ENCODE measurements at regions not wholly inside any gene's neighbourhood (a gene's known extent, or its start where the extent isn't known, plus 50 kb on each side); places are given as distances from the start of the nearest gene placed in this dataset.
"Not testable (repeated sequence)": the region's sequence is repeated elsewhere in the genome, so short reads cannot be mapped to it uniquely, and the experiment has no call there.

DNA sequence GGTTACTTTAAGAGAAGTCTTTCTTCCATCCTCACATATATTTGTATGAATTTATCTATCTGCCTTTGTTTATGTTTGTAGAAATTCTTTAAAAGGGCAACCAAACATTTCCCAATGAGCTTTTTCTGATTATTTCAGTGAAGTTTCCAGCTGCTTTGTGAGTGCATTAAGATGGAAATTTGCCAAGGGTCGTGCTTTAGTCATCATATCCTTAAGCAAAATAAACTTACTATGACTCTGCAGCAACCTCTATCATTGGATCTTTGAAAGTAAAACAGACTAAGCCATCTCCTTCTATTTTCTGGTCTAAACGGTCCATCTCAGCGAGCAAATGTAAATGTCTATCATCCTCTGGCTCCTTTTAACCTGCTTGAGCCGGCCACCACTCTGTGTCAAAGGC, 489.3 kb downstream of the SOX11 start:
- Mint-ChIP-seq H3K4me1 (ENCODE audit: low read depth) (no peaks in the 10 kb centered on the region), H3K36me3 (ENCODE audit: insufficient read depth in 2 of 2) (no peaks in the 10 kb centered on the region)

DNA sequence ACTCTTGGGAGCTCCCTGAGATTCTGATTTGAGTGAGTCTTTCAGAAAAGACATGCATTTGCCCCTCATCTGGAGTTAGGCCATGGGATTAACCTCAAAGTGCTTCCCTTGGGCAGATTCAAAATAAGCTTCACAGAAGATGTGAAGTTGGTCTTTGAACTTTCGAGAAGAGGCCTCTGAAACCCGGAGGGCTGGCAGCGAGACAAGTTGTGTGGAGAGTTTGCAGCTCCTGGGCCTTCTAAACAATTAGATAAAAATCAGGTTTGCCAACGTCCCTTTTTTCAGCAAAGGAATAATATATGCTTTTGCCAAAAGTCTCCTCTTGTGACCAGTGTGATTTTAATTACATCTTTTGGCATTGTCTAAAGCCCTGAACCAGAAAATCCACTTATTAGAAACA, 489.7 kb downstream of the SOX11 start:
- ATAC-seq (replicated peaks in 1 of 2) (no peak), DNase-seq (no peak)
- Mint-ChIP-seq H3K36me3 (ENCODE audit: insufficient read depth in 2 of 2) (no peaks in the 10 kb centered on the region), H3K4me3 (no peak overlapping the region), H3K4me1 (ENCODE audit: low read depth) (no peaks in the 10 kb centered on the region), H3K9me3 (no peaks in the 10 kb centered on the region), H3K27ac (no peak overlapping the region), H3K27me3 (ENCODE audit: low read depth) (no peaks in the 10 kb centered on the region)

More for the DNA sequence above, 489.3 kb downstream of the SOX11 start:
- no peak overlapping the region for H3K27ac Mint-ChIP-seq
- DNase-seq, result no peak
- no peaks in the 10 kb centered on the region for H3K9me3 Mint-ChIP-seq
- H3K4me3 Mint-ChIP-seq, result no peak overlapping the region
- no peak for ATAC-seq (replicated peaks in 1 of 2)
- no peaks in the 10 kb centered on the region for H3K27me3 Mint-ChIP-seq (ENCODE audit: low read depth)

DNA sequence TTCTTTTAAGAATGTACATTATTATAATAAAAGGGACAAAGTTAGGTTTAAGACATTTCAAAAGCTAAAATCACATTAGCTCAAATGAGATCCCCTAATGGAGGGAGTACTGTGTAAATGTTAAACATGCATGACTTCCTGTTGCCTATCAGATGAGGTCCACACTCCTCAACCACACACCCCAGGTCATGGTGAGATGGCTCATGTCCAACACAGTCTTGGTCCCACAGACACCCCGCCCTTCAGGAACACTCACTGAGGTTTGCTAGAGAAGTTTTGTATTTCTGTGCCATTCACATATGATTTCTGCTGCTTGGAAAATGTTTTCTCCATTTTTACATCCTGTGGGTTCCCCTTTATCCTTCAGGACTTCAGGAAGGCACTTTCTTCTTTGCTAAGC, 491.0 kb downstream of the SOX11 start:
- H3K27ac Mint-ChIP-seq, result no peak overlapping the region
- no peaks in the 10 kb centered on the region for H3K27me3 Mint-ChIP-seq (ENCODE audit: low read depth)
- no peak for DNase-seq
- no peak overlapping the region for H3K4me3 Mint-ChIP-seq
- no peaks in the 10 kb centered on the region for H3K36me3 Mint-ChIP-seq (ENCODE audit: insufficient read depth in 2 of 2)
- H3K9me3 Mint-ChIP-seq, result no peaks in the 10 kb centered on the region
- no peaks in the 10 kb centered on the region for H3K4me1 Mint-ChIP-seq (ENCODE audit: low read depth)
- no peak for ATAC-seq (replicated peaks in 1 of 2)

DNA sequence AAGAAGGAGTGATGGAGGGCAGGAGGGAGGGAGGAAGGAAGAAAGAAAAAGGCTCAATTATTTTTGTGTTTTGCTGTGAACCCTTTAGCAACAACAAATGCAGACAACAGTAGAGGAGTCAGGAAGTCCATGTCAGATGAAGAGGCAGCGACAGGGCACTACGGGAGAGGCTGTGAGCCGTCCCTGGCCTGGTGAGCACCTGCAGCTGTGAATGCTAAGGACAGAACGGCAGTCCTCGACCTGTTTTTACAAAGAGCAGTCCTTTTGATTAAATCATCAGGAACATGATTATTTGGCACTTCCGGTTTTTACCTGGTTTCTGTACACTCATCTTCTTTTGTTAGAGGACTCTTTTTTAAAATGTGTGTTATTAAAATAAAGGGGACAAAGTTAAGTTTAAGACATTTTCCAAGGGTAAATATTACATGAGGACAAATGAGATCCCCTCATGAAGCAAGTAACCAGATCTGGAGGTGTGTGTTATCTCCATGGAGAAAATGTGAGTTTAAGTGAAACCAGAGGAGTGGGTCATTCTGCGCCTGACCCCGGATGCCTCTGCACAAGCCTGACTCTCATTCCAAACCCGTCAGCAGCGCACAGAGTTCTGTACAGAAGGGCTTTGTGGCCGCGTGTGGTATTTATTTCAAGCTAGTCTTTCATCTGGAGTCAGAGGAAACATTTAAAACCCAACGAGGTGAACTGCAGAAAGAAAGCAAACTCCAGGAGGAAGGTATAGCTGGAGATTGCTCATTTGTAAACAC, 492.5 kb downstream of the SOX11 start:
- peaks cover 2 to 5% of the 10 kb centered on the region in 2 donors for H3K9me3 Mint-ChIP-seq

DNA sequence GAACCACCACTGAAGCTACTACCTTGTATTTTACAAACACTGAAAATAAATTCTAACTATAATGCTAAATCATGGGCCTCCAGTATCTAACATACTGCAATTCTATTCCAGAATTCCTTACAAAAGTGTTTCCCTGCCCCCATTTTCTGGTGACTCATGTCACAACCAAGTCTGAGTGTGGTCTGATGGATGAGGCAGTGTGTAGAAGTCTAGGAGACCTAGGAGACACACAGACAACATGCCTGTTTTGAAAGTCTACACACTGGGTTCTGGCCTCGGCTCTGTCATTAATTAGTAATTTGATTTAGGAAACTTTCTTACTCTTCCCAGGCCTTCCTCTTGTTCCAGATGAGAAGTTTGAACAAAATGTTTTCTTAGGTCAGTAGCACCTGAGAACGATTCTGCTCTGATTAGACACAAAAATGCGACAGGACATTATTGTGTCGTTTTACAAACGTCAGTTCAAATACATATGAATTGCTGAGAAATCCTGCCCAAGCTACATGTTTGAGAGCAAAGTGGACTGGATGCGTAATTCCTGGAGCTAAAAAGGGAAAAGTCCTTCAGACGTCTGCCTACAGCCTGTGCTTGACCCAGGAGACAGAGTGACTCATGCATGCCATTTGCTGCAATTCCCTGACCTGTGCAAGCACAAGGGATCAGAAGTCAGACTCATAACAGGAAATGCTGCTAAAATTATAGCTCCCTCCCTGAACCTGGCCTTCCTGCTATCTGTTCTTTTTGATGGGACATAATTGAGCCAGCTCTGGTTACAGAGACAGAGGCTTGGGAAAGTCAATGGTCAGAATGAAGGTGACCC, 494.4 kb downstream of the SOX11 start:
- Mint-ChIP-seq H3K27ac (no peak overlapping the region), H3K9me3 (peaks cover 2 to 10% of the 10 kb centered on the region in 2 donors), H3K36me3 (ENCODE audit: insufficient read depth in 2 of 2) (no peaks in the 10 kb centered on the region), H3K4me3 (no peak overlapping the region), H3K4me1 (ENCODE audit: low read depth) (no peaks in the 10 kb centered on the region), H3K27me3 (ENCODE audit: low read depth) (no peaks in the 10 kb centered on the region)
- ATAC-seq (replicated peaks in 1 of 2) (no peak), DNase-seq (no peak)

More for the DNA sequence above, 492.5 kb downstream of the SOX11 start:
- Mint-ChIP-seq H3K27me3 (ENCODE audit: low read depth) (no peaks in the 10 kb centered on the region), H3K4me1 (ENCODE audit: low read depth) (no peaks in the 10 kb centered on the region), H3K27ac (no peak overlapping the region), H3K36me3 (ENCODE audit: insufficient read depth in 2 of 2) (no peaks in the 10 kb centered on the region), H3K4me3 (no peak overlapping the region)
- ATAC-seq (replicated peaks in 1 of 2), result no peak
- no peak for DNase-seq

DNA sequence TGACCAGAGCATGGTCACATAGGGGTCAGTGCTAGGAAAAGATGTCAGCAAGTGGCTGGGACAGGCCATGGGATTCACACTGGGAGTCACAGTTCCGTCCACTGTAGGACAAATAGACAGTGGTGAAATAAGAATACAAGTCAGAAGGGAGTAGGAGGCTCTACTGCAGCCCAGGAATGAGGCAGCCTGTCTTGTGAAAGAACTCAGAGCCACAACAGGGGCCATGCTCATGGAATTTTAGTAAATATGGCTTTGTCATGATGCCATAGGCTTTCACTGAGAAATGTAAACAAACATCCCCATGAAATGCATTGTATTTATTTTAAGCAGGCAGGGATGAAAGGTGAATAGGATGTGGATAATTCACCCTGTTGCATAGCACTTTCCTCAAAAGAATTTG, 504.3 kb downstream of the SOX11 start:
- no peaks in the 10 kb centered on the region for H3K36me3 Mint-ChIP-seq (ENCODE audit: insufficient read depth in 2 of 2)
- ATAC-seq (replicated peaks in 1 of 2), result no peak
- H3K4me3 Mint-ChIP-seq, result no peak overlapping the region
- H3K9me3 Mint-ChIP-seq, result peaks cover 1 to 7% of the 10 kb centered on the region in 2 donors
- H3K27me3 Mint-ChIP-seq (ENCODE audit: low read depth), result no peaks in the 10 kb centered on the region
- no peaks in the 10 kb centered on the region for H3K4me1 Mint-ChIP-seq (ENCODE audit: low read depth)
- no peak for DNase-seq
- H3K27ac Mint-ChIP-seq, result no peak overlapping the region

DNA sequence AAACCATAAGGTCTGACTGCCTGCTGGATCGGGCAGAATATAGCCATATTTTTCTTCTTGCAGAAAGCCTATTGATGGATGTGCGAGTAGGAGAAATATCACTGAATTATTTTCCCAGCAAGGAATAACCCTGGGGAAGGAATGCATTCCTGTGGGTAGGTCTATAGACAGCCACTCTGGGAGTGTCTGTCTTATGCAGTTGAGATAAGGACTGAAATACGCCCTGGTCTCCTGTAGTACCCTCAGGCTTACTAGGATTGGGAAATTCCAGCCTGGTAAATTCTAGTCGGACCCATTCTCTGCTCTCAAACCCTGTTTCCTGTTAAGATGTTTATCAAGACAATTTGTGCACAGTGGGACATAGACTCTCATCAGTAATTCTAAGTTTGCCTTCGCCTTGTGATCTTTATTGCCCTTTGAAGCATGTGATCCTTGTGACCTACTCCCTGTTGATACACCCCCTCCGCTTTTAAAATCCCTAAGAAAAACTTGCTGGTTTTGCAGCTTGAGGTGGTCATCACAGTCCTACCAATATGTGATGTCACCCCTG, 506.3 kb downstream of the SOX11 start:
- not testable (repeated sequence) for DNase-seq; H3K36me3 Mint-ChIP-seq (ENCODE audit: insufficient read depth in 2 of 2); H3K27me3 Mint-ChIP-seq (ENCODE audit: low read depth); H3K4me1 Mint-ChIP-seq (ENCODE audit: low read depth); H3K27ac Mint-ChIP-seq; H3K4me3 Mint-ChIP-seq; H3K9me3 Mint-ChIP-seq; ATAC-seq (replicated peaks in 1 of 2)

DNA sequence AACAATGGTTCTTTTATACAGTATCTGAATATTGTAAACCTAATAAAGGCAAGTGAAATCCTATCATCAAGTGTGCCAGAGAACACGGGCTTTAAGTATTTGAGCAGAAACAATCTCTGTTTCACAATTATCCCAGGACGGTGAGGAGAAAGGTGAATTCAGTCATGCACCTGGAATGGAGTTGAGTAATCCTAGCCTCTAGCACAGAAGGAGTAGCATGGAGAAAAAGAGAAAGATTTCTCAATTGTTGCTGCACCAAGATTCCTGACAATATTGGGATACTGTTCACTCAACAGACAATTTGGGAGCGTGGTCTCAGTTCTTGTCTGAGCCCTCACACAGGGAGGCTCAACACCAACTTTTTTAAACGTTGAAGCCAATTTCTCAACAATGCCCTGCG, 510.6 kb downstream of the SOX11 start:
- H3K4me3 Mint-ChIP-seq, result no peak overlapping the region

DNA sequence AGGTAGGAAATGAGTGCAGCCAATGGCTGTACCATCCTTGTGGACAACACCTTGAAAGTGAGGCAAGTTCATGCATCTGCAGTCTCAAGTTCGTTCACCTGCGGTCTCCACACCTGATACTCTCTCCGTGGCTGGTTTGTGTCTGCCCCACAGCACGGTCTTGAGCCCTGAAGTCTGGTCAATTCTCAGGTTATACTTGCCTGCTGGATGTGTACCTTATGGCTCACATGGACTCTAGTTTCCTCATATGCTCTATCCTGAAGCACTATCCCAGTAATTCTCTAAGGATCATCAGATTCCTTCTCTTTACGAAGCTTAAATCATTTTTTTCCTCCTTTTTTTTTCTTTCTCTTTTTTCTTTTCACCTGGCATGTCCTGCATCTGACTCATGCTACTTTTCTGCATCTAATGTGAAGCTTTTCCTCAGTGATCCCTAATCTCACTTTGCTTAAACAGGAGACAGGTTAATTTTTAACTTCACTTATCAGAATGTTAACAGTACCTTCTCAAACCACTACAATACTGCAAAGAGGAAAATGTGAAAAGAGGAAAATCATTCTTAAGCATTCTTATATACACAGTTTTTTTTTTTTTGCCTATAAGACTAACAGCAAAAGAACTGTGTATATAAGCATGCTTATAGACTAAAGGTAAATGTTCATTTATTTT, 511.2 kb downstream of the SOX11 start:
- Mint-ChIP-seq H3K9me3 (peaks cover 1 to 4% of the 10 kb centered on the region in 2 donors), H3K4me1 (ENCODE audit: low read depth) (no peaks in the 10 kb centered on the region), H3K27ac (no peak overlapping the region), H3K36me3 (ENCODE audit: insufficient read depth in 2 of 2) (no peaks in the 10 kb centered on the region), H3K27me3 (ENCODE audit: low read depth) (no peaks in the 10 kb centered on the region), H3K4me3 (no peak overlapping the region)
- ATAC-seq (replicated peaks in 1 of 2) (no peak), DNase-seq (no peak)

More for the DNA sequence above, 510.6 kb downstream of the SOX11 start:
- H3K36me3 Mint-ChIP-seq (ENCODE audit: insufficient read depth in 2 of 2), result no peaks in the 10 kb centered on the region
- DNase-seq (no peak), ATAC-seq (replicated peaks in 1 of 2) (no peak)
- peaks cover 1 to 6% of the 10 kb centered on the region in 2 donors for H3K9me3 Mint-ChIP-seq
- H3K27me3 Mint-ChIP-seq (ENCODE audit: low read depth), result no peaks in the 10 kb centered on the region
- no peak overlapping the region for H3K27ac Mint-ChIP-seq
- H3K4me1 Mint-ChIP-seq (ENCODE audit: low read depth), result no peaks in the 10 kb centered on the region

DNA sequence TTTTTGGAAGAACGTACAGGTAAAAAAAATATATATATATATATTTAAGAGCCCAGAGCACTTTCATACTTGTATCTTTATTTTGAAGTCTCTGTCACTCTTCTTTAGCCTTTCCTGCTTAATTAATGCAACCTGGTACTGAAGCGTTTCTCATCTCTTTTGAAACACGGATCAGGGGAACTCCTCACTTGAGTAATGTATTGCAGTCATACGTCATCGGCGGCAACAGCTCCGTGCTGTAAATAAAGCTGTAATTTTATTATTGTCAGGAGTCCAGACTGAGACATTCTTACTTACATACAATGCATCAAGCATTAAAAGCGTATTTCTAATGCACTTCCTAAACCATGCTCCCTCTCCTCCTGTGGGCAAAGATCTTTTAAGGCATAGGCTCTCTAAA, 514.7 kb downstream of the SOX11 start:
- Mint-ChIP-seq H3K4me3 (no peak overlapping the region), H3K36me3 (ENCODE audit: insufficient read depth in 2 of 2) (no peaks in the 10 kb centered on the region), H3K4me1 (ENCODE audit: low read depth) (no peaks in the 10 kb centered on the region), H3K9me3 (no peaks in the 10 kb centered on the region), H3K27me3 (ENCODE audit: low read depth) (no peaks in the 10 kb centered on the region), H3K27ac (no peak overlapping the region)
- DNase-seq, result no peak
- no peak for ATAC-seq (replicated peaks in 1 of 2)

DNA sequence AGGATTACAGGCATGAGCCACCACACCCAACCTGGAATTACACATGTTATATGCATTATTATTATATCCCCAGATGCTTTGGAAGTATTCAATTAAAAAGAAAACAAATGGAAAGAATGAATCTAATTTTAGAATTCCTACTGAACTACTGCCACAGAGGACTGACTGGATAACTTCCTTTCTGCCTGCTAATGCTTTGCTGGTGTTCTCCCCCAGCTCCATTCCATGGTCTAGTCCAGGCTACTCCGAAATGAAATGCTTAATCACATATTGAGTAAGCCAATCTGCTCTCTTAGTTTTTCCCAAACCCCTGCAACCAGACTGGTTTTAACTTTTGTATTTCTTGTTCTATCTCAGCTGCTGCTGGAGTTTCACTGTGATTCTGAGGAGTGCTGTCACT, 519.1 kb downstream of the SOX11 start:
- ATAC-seq (replicated peaks in 1 of 2), result no peak
- no peak for DNase-seq
- H3K4me1 Mint-ChIP-seq (ENCODE audit: low read depth), result no peaks in the 10 kb centered on the region
- no peaks in the 10 kb centered on the region for H3K36me3 Mint-ChIP-seq (ENCODE audit: insufficient read depth in 2 of 2)
- H3K27me3 Mint-ChIP-seq (ENCODE audit: low read depth), result no peaks in the 10 kb centered on the region
- H3K4me3 Mint-ChIP-seq, result no peak overlapping the region
- no peaks in the 10 kb centered on the region for H3K9me3 Mint-ChIP-seq
- no peak overlapping the region for H3K27ac Mint-ChIP-seq

DNA sequence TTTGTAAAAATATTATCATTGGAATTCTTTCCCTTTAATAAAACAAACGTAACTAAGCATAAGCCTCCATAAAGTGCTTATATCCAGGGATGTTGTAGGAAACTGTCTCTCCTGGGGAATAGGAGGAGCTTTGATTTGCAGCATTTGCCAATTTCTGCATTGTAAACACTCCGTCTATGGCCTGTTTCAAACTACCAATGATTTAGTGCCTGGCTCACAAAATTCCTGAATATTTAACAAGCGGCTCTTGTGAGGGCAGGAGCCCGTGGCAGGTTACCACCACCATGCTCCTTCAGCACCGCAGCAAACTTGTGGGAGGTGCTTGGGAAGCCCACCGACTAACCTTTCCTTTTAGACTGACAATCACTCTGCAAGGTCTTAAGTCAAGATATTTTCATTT, 520.3 kb downstream of the SOX11 start:
- Mint-ChIP-seq H3K27ac (no peak overlapping the region), H3K4me3 (no peak overlapping the region), H3K4me1 (ENCODE audit: low read depth) (no peaks in the 10 kb centered on the region), H3K27me3 (ENCODE audit: low read depth) (no peaks in the 10 kb centered on the region), H3K36me3 (ENCODE audit: insufficient read depth in 2 of 2) (no peaks in the 10 kb centered on the region), H3K9me3 (no peaks in the 10 kb centered on the region)
- DNase-seq, result no peak
- no peak for ATAC-seq (replicated peaks in 1 of 2)
